Spinal cord (tissue), 9 donors: ENCODE measurements at regions not wholly inside any gene's neighbourhood (a gene's known extent, or its start where the extent isn't known, plus 50 kb on each side); places are given as distances from the start of the nearest gene placed in this dataset.

Experiments used
- DNase-seq, 6 donors: peaks; one replicate each; pipeline versions ENCODE4 v3.0.0 to v3.0.0-alpha.2; 2013 to 2015; ENCODE audit warnings: low spot score in 6 of 6, low read depth in 4 of 6
- H3K27ac ChIP-seq: one replicate; pipeline ENCODE4 v1.5.1; 2013; ENCODE audit warnings: low read depth, low read length, control low read depth
- H3K27me3 ChIP-seq: one replicate; pipeline ENCODE4 v1.6.1; 2013; ENCODE audit warnings: low read length; ENCODE audit not compliant: control insufficient read depth, insufficient read depth
- H3K36me3 ChIP-seq: one replicate; pipeline ENCODE4 v1.6.1; 2013; ENCODE audit warnings: low read length; ENCODE audit not compliant: control insufficient read depth, insufficient read depth
- H3K4me1 ChIP-seq: one replicate; pipeline ENCODE4 v1.6.1; 2013; ENCODE audit warnings: low read length; ENCODE audit not compliant: control insufficient read depth, insufficient read depth
- H3K4me3 ChIP-seq: one replicate; pipeline ENCODE4 v1.5.1; 2013; ENCODE audit warnings: low read depth, low read length, control low read depth
- H3K9me3 ChIP-seq: one replicate; pipeline ENCODE4 v1.6.1; 2013; ENCODE audit warnings: low read length; ENCODE audit not compliant: control insufficient read depth, insufficient read depth
- WGBS: methylation state at CpG from one replicate; pipeline ENCODE4 v1.1.5; 2013; ENCODE audit warnings: missing lambda C conversion rate; ENCODE audit not compliant: insufficient coverage; 5-methylcytosine and 5-hydroxymethylcytosine counted together
- donor health status: healthy.

GRCh38 chr3:132972333-132972732 lies 65.9 kb upstream of the TMEM108 start:
- Histone ChIP-seq H3K27ac (no peak overlapping the region), H3K4me3 (no peak overlapping the region), H3K9me3 (no peaks in the 10 kb centered on the region), H3K27me3 (no peaks in the 10 kb centered on the region), H3K36me3 (no peaks in the 10 kb centered on the region), H3K4me1 (no peaks in the 10 kb centered on the region)
- DNase-seq: no peak

DNA sequence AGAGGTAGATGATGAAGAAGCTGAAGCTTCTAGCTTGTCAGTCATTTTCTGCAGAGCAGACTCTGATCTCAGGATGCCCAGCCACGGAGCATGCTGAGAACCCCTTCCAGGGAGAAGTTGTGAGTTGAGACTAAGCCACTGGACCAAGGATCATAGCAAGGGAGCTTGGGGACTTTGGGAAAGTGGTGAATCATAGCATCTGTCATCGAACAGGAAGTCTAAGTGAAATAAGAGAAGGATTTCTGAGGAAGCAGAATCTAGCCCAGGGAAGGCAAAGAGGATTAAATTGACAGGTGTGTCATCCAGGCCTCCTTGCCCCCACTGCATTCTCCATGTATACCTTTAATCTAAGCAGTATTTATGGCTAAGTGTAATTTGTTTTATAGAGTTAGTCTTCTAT lies 71.8 kb upstream of the TMEM108 start:
- H3K27ac ChIP-seq: no peak overlapping the region
- H3K4me1 ChIP-seq: no peaks in the 10 kb centered on the region
- 77% methylated on average over 1 of the region's 2 CpGs for WGBS
- H3K36me3 ChIP-seq: no peaks in the 10 kb centered on the region
- H3K4me3 ChIP-seq: no peak overlapping the region
- no peaks in the 10 kb centered on the region for H3K9me3 ChIP-seq
- H3K27me3 ChIP-seq: no peaks in the 10 kb centered on the region
- no peak for DNase-seq

GRCh38 chr3:132964266-132964665 lies 73.9 kb upstream of the TMEM108 start:
- DNase-seq: no peak
- no peaks in the 10 kb centered on the region for H3K36me3 ChIP-seq
- no CpG with 5 or more reads among the region's 3 CpGs for WGBS
- no peaks in the 10 kb centered on the region for H3K4me1 ChIP-seq
- no peak overlapping the region for H3K27ac ChIP-seq
- H3K9me3 ChIP-seq: no peaks in the 10 kb centered on the region
- H3K4me3 ChIP-seq: no peak overlapping the region
- no peaks in the 10 kb centered on the region for H3K27me3 ChIP-seq

DNA sequence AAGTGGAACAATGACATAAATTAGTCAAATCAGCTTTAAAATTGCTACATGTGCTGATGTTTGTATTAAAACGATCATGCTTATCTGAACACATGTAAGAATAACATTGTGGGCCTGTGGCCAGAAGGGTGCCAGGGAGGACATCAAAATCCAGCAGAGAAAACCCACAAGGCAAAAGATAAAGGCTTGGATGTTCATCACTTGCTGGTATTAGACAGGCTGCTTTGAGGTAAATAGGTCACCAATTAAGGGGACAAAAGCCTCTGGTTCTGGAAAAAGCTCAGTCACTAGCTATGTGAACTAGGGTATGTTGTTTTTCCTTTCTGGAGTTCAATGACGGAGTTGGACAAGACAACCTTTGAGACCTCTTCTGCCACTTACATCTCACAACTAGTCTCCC lies 74.4 kb upstream of the TMEM108 start:
- H3K4me3 ChIP-seq: no peak overlapping the region
- WGBS: 57% methylated on average over 1 of the region's 2 CpGs
- H3K36me3 ChIP-seq: no peaks in the 10 kb centered on the region
- no peaks in the 10 kb centered on the region for H3K27me3 ChIP-seq
- H3K4me1 ChIP-seq: no peaks in the 10 kb centered on the region
- no peak overlapping the region for H3K27ac ChIP-seq
- H3K9me3 ChIP-seq: no peaks in the 10 kb centered on the region
- DNase-seq: no peak

DNA sequence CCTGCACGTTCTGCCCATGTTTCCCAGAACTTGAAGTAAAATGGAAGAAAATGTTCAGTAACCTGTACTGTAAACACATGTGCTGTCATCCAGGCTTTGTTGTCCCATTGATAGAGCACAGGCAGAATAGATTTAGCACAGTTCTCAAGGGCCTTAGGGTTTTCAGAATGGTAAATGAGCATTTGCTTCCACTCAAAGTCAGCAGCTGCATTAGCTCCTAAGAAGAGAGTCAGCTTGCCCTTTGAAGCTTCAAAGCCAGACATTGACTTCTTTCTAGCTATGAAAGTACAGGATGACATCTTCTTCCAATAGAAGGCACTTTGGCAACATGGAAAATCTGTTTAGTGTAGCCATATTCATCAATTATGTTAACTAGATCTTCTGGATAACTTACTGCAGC lies 76.2 kb upstream of the TMEM108 start:
- Histone ChIP-seq H3K27ac (no peak overlapping the region), H3K27me3 (no peaks in the 10 kb centered on the region), H3K4me3 (no peak overlapping the region), H3K9me3 (no peaks in the 10 kb centered on the region), H3K4me1 (no peaks in the 10 kb centered on the region), H3K36me3 (no peaks in the 10 kb centered on the region)
- no CpG with 5 or more reads among the region's 1 CpG for WGBS
- DNase-seq: no peak

DNA sequence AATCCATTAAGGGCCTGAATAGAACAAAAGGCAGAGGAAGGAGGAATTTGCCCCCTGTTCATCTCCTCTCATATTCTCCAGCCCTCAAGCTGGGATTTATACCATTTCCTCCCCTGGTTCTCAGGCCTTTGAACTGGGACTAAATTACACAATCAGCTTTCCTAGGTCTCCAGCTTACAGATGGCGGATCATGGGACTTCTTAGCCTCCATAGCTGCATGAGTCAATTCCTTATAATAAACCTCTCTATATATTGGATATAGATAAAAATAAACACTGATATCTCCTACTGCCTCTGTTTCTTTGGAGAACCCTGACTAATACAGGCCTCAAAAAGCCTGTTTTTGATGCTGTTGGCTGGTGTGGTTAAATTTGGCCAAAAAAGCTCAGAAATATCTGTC lies 84.5 kb upstream of the TMEM108 start:
- no CpG with 5 or more reads among the region's 1 CpG for WGBS
- no peak for DNase-seq
- H3K27ac ChIP-seq: no peak overlapping the region

GRCh38 chr3:132927896-132928295 lies 110.3 kb upstream of the TMEM108 start:
- H3K4me1 ChIP-seq: no peaks in the 10 kb centered on the region
- H3K9me3 ChIP-seq: no peaks in the 10 kb centered on the region
- no peak for DNase-seq
- no peak overlapping the region for H3K4me3 ChIP-seq
- no peaks in the 10 kb centered on the region for H3K27me3 ChIP-seq
- H3K27ac ChIP-seq: no peak overlapping the region
- WGBS: 100% methylated on average over 1 of the region's 1 CpG
- H3K36me3 ChIP-seq: no peaks in the 10 kb centered on the region

More for the DNA sequence above, 84.5 kb upstream of the TMEM108 start:
- Histone ChIP-seq H3K4me1 (no peaks in the 10 kb centered on the region), H3K9me3 (no peaks in the 10 kb centered on the region), H3K4me3 (no peak overlapping the region), H3K36me3 (no peaks in the 10 kb centered on the region), H3K27me3 (no peaks in the 10 kb centered on the region)

- no CpG with 5 or more reads among the region's 2 CpGs for WGBS
- Histone ChIP-seq H3K27me3 (no peaks in the 10 kb centered on the region), H3K36me3 (no peaks in the 10 kb centered on the region), H3K4me3 (no peak overlapping the region), H3K4me1 (no peaks in the 10 kb centered on the region), H3K27ac (no peak overlapping the region), H3K9me3 (no peaks in the 10 kb centered on the region)
- DNase-seq: no peak
Measured at GRCh38 chr3:132926098-132926497, 112.1 kb upstream of the TMEM108 start.

- H3K27me3 ChIP-seq: no peaks in the 10 kb centered on the region
- no peaks in the 10 kb centered on the region for H3K9me3 ChIP-seq
- peak in 2 of 6 donors; percentile 44 to 72 for DNase-seq
- H3K27ac ChIP-seq: no peak overlapping the region
- WGBS: no CpG with 5 or more reads among the region's 4 CpGs
- no peaks in the 10 kb centered on the region for H3K4me1 ChIP-seq
- no peak overlapping the region for H3K4me3 ChIP-seq
- no peaks in the 10 kb centered on the region for H3K36me3 ChIP-seq
Measured at GRCh38 chr3:132925256-132925930, 112.8 kb upstream of the TMEM108 start.

GRCh38 chr3:132916096-132916495 lies 122.1 kb upstream of the TMEM108 start:
- WGBS: no CpG with 5 or more reads among the region's 1 CpG
- Histone ChIP-seq H3K27ac (no peak overlapping the region), H3K9me3 (no peaks in the 10 kb centered on the region), H3K4me1 (no peaks in the 10 kb centered on the region), H3K27me3 (no peaks in the 10 kb centered on the region), H3K4me3 (no peak overlapping the region), H3K36me3 (no peaks in the 10 kb centered on the region)
- DNase-seq: no peak
